Left cardiac atrium (tissue), 4 donors: ENCODE measurements at regions not wholly inside any gene's neighbourhood (a gene's known extent, or its start where the extent isn't known, plus 50 kb on each side); places are given as distances from the start of the nearest gene placed in this dataset.

ENCODE experiments used
- ATAC-seq, 2 donors: fragments of 200-7000 bp; cut with Tn5 transposase; one replicate each; pipeline ENCODE4 v1.9.1; 2020; ENCODE audit warnings: mild to moderate bottlenecking in 2 of 2, moderate library complexity in 2 of 2
- DNase-seq: peaks from one replicate; pipeline ENCODE4 v3.0.0-alpha.2; 2020
- intact Hi-C, 2 donors: fragments of 100-400 bp; cut with DNase I; formaldehyde crosslinking; loops; one replicate each; pipeline versions ENCODE4 v1.14.1 to v1.15.1; 2022 to 2023
- donor health status: DM: no; HTN: yes; CAD: no.
- donor health status: DM: no; HTN: yes; CAD: no; lungs with severe emphysema.
- donor health status: DM: yes; HTN: yes; CAD: no.
- donor health status: Dilated cardiomyopathy.

GRCh38 chr6:170182093-170182780, 108.6 kb downstream of the DLL1 start:
- no peak for ATAC-seq
- intact Hi-C loops: no loop called here
- no peak for DNase-seq

- intact Hi-C loops: no loop called here
- ATAC-seq (no peak), DNase-seq (no peak)
Measured at GRCh38 chr6:170181338-170181690, 109.6 kb downstream of the DLL1 start.

GRCh38 chr6:170180671-170181337, 110.1 kb downstream of the DLL1 start:
- intact Hi-C loops: no loop called here
- DNase-seq: no peak
- no peak for ATAC-seq

GRCh38 chr6:170179616-170180324, 111.1 kb downstream of the DLL1 start:
- intact Hi-C loops: no loop called here
- ATAC-seq (no peak), DNase-seq (no peak)

- intact Hi-C loops: no loop called here
- peak; percentile 77 to 87 for ATAC-seq
- peak; percentile 77 for DNase-seq
Measured at GRCh38 chr6:170178561-170179477, 112.1 kb downstream of the DLL1 start.

- no peak for DNase-seq
- ATAC-seq: no peak
Measured at GRCh38 chr6:170177772-170178560, 112.9 kb downstream of the DLL1 start.

GRCh38 chr6:170176898-170177771, 113.7 kb downstream of the DLL1 start:
- intact Hi-C loops: no loop called here
- ATAC-seq (no peak), DNase-seq (no peak)

More at GRCh38 chr6:170177772-170178560, 112.9 kb downstream of the DLL1 start:
- intact Hi-C loops: no loop called here

- intact Hi-C loops: no loop called here
- no peak for ATAC-seq
- DNase-seq: no peak
Measured at GRCh38 chr6:170176136-170176897, 114.6 kb downstream of the DLL1 start.

GRCh38 chr6:170175644-170176135, 115.2 kb downstream of the DLL1 start:
- intact Hi-C loops: no loop called here
- ATAC-seq: no peak
- DNase-seq: no peak

- DNase-seq (no peak), ATAC-seq (no peak)
- intact Hi-C loops: no loop called here
Measured at GRCh38 chr6:170174771-170175643, 115.9 kb downstream of the DLL1 start.

GRCh38 chr6:170174124-170174770, 116.6 kb downstream of the DLL1 start:
- no peak for DNase-seq
- intact Hi-C loops: no loop called here
- peak; percentile 15 to 51 for ATAC-seq

GRCh38 chr6:170173335-170173881, 117.5 kb downstream of the DLL1 start:
- DNase-seq: no peak
- intact Hi-C loops: no loop called here
- ATAC-seq: no peak

GRCh38 chr6:170172825-170173256, 118.0 kb downstream of the DLL1 start:
- intact Hi-C loops: no loop called here
- ATAC-seq (no peak), DNase-seq (no peak)

GRCh38 chr6:170172392-170172791, 118.5 kb downstream of the DLL1 start:
- DNase-seq (no peak), ATAC-seq (no peak)
- intact Hi-C loops: no loop called here

GRCh38 chr6:170167657-170168159, 123.2 kb downstream of the DLL1 start:
- DNase-seq (peak; percentile 30), ATAC-seq (no peak)
- intact Hi-C loops: loop anchor here in 1 of 2 donors (2.0 to 5.0 kb wide), 2 partner anchors 110 to 123 kb away; no protein-coding TSS in a partner anchor
